ENCODE measurements at regions not wholly inside any gene's neighbourhood (a gene's known extent, or its start where the extent isn't known, plus 50 kb on each side); places are given as distances from the start of the nearest gene placed in this dataset.

- H3K27ac ChIP-seq (ENCODE audit: low read depth, low read length) = no peak overlapping the region
- H3K4me3 ChIP-seq (replicated peaks in 1 of 2; ENCODE audit: low read depth in 1 of 2, low read length in 2 of 2) = no peak overlapping the region
- H2AFZ ChIP-seq (ENCODE audit: low read depth, low read length, poor library complexity, severe bottlenecking) = no peak overlapping the region
- H3K9me2 ChIP-seq (ENCODE audit: insufficient read depth) = no peaks in the 10 kb centered on the region
- DNase-seq (ENCODE audit: low read depth, low spot score) (no peak), ATAC-seq (no peak)
- no peaks in the 10 kb centered on the region for H3K79me2 ChIP-seq (ENCODE audit: insufficient read depth, low read length)
- POLR2A ChIA-PET = no interaction called here
- CTCF ChIA-PET = no interaction called here
- no peaks in the 10 kb centered on the region for H3K9me3 ChIP-seq (ENCODE audit: control insufficient read depth in 1 of 2, insufficient read depth in 1 of 2, low read depth in 1 of 2, low read length in 2 of 2)
- no peak overlapping the region for H3K4me2 ChIP-seq (ENCODE audit: low read length)
- no TSS peak for BruUV-seq (replicated peaks)
- peaks cover 32% of the 10 kb centered on the region for H3K27me3 ChIP-seq (ENCODE audit: insufficient read depth, low read length)
- RAD21 ChIA-PET (ENCODE audit: low non-redundant PET in 1 of 2, low total read pairs in 2 of 2, uncharacterized antibody in 2 of 2, unreplicated experiment in 2 of 2) = no interaction called here
- intact Hi-C loops (cut with micrococcal nuclease) = no loop called here
- TF ChIP-seq POLR2A (IDR thresholded peaks at IDR 0.05; ENCODE audit: borderline replicate concordance, extremely low read depth, insufficient read depth, insufficient read length) (no peak), RAD21 (IDR thresholded peaks at IDR 0.05; ENCODE audit: low read depth) (0 out of 2 replicates have a peak, but pooled peaks have one; percentile 20), JUND (IDR thresholded peaks at IDR 0.05) (no peak), ZNF274 (IDR thresholded peaks at IDR 0.05; ENCODE audit: low read depth, low read length) (no peak), CTCF (IDR thresholded peaks at IDR 0.05 in 2 of 3, conservative IDR thresholded peaks at IDR 0.05 in 1 of 3; ENCODE audit: borderline replicate concordance in 1 of 3, insufficient read depth in 1 of 3, low read depth in 2 of 3, low read length in 2 of 3) (peak in 2 of 3 experiments; percentile 13 to 23; a peak in 2 of 6 replicates)
- TF ChIP-seq, protein P1, sequence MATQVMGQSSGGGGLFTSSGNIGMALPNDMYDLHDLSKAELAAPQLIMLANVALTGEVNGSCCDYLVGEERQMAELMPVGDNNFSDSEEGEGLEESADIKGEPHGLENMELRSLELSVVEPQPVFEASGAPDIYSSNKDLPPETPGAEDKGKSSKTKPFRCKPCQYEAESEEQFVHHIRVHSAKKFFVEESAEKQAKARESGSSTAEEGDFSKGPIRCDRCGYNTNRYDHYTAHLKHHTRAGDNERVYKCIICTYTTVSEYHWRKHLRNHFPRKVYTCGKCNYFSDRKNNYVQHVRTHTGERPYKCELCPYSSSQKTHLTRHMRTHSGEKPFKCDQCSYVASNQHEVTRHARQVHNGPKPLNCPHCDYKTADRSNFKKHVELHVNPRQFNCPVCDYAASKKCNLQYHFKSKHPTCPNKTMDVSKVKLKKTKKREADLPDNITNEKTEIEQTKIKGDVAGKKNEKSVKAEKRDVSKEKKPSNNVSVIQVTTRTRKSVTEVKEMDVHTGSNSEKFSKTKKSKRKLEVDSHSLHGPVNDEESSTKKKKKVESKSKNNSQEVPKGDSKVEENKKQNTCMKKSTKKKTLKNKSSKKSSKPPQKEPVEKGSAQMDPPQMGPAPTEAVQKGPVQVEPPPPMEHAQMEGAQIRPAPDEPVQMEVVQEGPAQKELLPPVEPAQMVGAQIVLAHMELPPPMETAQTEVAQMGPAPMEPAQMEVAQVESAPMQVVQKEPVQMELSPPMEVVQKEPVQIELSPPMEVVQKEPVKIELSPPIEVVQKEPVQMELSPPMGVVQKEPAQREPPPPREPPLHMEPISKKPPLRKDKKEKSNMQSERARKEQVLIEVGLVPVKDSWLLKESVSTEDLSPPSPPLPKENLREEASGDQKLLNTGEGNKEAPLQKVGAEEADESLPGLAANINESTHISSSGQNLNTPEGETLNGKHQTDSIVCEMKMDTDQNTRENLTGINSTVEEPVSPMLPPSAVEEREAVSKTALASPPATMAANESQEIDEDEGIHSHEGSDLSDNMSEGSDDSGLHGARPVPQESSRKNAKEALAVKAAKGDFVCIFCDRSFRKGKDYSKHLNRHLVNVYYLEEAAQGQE (IDR thresholded peaks at IDR 0.05; ENCODE audit: low read depth) = no peak
- TF ChIP-seq, protein P2, sequence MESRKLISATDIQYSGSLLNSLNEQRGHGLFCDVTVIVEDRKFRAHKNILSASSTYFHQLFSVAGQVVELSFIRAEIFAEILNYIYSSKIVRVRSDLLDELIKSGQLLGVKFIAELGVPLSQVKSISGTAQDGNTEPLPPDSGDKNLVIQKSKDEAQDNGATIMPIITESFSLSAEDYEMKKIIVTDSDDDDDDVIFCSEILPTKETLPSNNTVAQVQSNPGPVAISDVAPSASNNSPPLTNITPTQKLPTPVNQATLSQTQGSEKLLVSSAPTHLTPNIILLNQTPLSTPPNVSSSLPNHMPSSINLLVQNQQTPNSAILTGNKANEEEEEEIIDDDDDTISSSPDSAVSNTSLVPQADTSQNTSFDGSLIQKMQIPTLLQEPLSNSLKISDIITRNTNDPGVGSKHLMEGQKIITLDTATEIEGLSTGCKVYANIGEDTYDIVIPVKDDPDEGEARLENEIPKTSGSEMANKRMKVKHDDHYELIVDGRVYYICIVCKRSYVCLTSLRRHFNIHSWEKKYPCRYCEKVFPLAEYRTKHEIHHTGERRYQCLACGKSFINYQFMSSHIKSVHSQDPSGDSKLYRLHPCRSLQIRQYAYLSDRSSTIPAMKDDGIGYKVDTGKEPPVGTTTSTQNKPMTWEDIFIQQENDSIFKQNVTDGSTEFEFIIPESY (IDR thresholded peaks at IDR 0.05; ENCODE audit: extremely low read depth, insufficient replicate concordance, low read length) = no peak
- H3K9ac ChIP-seq (ENCODE audit: low read length) = no peak overlapping the region
- no peaks in the 10 kb centered on the region for H4K20me1 ChIP-seq (ENCODE audit: insufficient read depth)
- no peaks in the 10 kb centered on the region for H3K4me1 ChIP-seq (ENCODE audit: control insufficient read depth in 1 of 2, insufficient read depth in 2 of 2, low read length in 2 of 2)
- H3K36me3 ChIP-seq (ENCODE audit: control insufficient read depth in 1 of 2, insufficient read depth in 2 of 2, low read length in 2 of 2) = no peaks in the 10 kb centered on the region
Measured at GRCh38 chr6:98539741-98540140, 294.6 kb upstream of the POU3F2 start.

All from HCT116 (cell line).